GM21737 (cell line): ENCODE measurements at regions not wholly inside any gene's neighbourhood (a gene's known extent, or its start where the extent isn't known, plus 50 kb on each side); places are given as distances from the start of the nearest gene placed in this dataset.
"Not testable (repeated sequence)": the region's sequence is repeated elsewhere in the genome, so short reads cannot be mapped to it uniquely, and the experiment has no call there.

ENCODE experiments used
- ATAC-seq: cut with Tn5 transposase; IDR thresholded peaks from one replicate; pipeline ENCODE4 v1.9.1; 2021; ENCODE audit warnings: mild to moderate bottlenecking, moderate library complexity; ENCODE audit not compliant: unreplicated experiment

- ATAC-seq, result no peak
These were observed 167.1 kb upstream of the CXCL13 start for GRCh38 chr4:77438549-77438948.

GRCh38 chr4:77443941-77444340 is 161.7 kb upstream of the CXCL13 start:
- no peak for ATAC-seq

- ATAC-seq, result no peak
These were observed 159.8 kb upstream of the CXCL13 start for GRCh38 chr4:77445823-77446222.

DNA sequence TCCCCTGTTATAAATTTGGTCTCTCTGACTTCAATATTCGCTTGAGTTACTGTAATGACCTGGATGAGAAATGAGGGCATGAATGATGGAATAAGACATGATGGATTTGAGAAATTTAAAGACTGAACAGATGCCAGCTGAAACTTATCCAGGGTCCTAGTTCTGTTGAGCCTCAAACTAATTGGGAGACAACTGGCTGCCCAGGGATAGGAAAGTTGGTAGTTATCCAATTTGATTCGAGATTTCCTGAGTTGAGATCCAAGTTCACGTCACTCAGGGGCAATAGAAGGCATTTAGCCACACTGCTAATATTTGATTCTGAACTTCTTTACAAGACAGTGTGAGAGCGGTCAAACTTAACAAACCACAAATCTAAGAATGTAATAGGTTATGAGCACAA is 159.0 kb upstream of the CXCL13 start:
- ATAC-seq, result no peak

- no peak for ATAC-seq
These were observed 156.4 kb upstream of the CXCL13 start for GRCh38 chr4:77449171-77449570.

- no peak for ATAC-seq
These were observed 155.6 kb upstream of the CXCL13 start for GRCh38 chr4:77450006-77450405.

DNA sequence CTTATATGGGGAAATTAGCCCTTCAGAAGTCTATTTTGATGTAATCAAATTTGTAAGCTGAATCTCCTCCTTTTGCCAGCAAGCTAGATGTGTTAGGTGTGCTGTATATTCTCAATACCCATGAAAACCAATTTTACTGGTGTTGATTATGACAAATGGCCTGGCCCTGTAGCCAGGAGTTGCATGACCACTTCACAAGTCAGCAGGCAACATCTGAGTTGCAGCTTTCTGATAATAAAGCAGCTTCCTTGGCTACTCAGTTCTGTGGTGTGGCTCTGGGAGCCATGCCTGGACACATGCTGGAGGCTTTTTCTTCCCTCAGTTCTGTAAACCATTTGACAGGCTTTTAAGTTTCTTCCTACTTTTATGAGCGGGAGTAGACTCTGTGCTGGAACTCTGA is 154.1 kb upstream of the CXCL13 start:
- no peak for ATAC-seq

DNA sequence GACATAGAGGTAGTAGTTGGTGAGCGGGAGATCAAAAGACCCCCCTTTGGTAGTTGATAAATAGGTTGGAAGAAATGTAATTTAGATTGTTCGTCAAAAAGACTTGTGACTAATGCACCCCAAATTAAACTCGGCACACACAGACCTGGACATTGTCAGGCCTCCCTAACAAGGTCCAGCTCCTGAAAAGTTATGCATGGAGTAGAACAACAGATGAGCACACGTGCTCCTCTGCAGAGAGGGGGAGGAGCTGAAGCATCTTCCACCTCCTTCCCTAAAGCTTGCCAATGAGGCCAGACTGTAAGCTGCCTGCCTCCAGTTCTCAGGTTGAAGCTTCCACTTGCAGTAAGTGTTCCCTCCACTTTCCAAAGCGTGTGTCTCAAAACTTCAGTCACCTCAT is 153.5 kb upstream of the CXCL13 start:
- ATAC-seq, result not testable (repeated sequence)

- ATAC-seq, result no peak
These were observed 151.7 kb upstream of the CXCL13 start for GRCh38 chr4:77453911-77454310.

DNA sequence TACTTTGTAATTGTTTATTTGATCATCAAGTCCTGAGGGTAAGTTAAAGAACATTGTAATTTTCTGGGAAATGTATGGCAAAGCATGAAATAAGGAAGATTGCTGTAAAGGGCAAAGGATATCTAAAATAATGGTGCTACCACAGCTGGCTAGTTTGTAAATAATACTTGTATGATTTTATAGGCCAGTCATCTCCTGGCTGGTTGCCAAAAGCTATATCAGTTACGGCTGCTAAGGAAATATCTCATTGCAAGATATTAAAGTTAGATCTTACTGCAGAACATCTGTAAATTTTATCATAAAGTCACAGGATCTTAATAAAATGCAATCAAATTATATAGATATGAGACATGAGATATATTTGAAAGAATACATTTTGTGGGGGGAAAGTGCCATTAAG is 150.8 kb upstream of the CXCL13 start:
- no peak for ATAC-seq

- ATAC-seq, result not testable (repeated sequence)
These were observed 141.5 kb upstream of the CXCL13 start for GRCh38 chr4:77464100-77464499.

DNA sequence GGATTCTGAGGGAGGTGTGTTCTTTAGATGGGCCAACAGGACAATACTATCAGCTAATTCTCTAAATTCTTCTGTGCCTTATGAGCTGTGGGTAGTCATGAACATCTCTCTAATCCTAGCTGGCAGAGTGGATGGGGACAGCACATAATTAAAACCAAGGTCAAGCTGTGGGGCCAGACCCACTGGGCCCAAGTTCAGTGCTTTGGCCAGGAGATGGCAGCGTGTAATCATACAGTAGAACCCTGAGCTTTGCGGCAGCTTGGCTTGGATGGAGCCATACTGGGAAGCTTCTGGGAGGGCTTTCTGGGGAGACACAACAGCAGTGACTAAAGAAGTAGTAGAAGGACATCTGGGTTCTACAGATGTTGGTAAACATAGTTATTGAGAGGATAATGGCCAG is 140.3 kb upstream of the CXCL13 start:
- no peak for ATAC-seq

DNA sequence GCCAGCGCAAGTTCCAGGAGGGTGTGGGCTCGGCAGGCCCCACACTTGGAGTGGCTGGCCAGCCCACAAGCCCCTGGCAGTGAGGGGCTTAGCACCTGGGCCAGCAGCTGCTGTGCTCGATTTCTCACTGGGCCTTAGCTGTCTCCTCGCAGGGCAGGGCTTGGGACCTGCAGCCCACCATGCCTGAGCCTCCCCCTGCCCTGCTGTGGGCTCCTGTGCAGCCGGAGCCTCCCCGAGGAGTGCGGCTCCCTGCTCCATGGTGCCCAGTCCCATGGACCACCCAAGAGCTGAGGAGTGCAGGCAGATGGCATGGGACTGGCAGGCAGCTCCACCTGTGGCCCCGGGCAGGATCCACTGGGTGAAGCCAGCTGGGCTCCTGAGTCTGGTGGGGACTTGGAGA is 139.2 kb upstream of the CXCL13 start:
- no peak for ATAC-seq

- no peak for ATAC-seq
These were observed 133.7 kb upstream of the CXCL13 start for GRCh38 chr4:77471821-77472495.

DNA sequence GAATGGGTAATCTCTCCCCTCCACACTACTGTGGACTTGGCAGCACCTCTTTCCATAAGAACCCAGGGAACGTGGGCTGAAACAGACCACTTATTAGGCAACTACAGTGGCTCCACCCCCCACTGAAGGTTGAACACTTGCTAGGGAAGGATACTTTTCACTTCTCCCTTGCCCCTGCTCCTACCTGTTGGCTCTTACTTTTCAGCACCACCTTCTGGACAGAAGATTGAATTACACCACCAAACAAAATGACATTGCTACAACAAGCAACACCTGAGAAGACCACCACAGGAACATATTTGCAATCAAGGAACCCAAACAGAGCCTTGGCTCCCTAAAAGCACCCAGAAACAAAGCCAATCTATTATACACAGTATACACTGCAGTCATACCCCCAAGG is 132.1 kb upstream of the CXCL13 start:
- no peak for ATAC-seq

- no peak for ATAC-seq
These were observed 123.8 kb upstream of the CXCL13 start for GRCh38 chr4:77481856-77482255.

- no peak for ATAC-seq
These were observed 116.7 kb upstream of the CXCL13 start for GRCh38 chr4:77488882-77489281.

GRCh38 chr4:77493120-77493752 is 112.4 kb upstream of the CXCL13 start:
- no peak for ATAC-seq

DNA sequence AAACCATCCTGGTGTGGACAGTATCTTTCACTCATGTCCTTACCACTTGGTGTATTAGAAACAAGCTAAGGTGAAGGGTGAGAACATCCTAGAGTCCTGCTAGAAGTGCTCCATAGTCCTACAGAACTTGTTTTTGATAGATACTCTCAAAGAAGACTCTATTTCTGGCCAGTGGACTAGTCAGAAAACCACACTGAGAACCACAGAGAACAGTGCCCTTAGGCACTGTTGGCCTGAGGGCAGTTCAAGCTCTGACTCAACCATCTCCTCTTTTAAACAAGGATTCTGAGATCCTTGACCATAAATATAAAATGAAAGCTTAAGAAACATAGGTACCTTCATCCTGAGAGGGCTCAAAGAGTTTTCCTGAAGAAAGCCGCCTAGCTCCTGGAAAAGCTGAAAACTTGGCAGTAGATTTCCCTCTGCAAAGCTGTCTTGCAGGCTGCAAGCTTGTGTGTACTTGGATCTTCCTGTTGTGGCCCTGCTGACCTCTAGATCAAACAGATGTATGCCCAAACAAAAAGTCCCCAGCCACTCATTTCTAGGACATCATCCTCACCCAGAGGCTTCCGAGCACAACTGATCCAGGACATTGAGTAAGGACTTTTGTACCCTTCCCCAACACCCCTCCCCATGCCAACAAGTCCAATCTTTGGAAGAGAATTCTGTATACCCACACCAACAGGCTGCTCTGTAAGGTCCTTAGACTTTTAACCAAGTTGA is 111.6 kb upstream of the CXCL13 start:
- ATAC-seq, result no peak

DNA sequence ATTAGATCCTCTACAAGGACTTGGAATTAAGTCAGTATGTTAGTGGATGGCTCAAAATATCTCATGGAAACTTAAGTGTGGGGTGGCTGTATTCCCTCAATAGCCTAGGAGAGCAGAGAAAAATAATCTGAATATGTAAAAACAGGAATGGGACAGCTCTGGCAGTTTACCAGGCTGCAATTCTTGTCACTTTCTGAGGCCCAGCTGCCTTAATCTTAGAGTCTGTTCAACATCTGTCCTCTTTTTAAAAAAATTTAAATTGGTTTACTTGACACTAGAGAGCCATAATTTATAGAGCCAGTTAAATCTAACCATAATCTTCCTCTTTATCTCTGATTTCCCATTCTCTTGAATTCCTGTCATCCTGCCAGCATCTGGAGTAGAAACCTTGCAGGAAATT is 109.2 kb upstream of the CXCL13 start:
- ATAC-seq, result no peak

DNA sequence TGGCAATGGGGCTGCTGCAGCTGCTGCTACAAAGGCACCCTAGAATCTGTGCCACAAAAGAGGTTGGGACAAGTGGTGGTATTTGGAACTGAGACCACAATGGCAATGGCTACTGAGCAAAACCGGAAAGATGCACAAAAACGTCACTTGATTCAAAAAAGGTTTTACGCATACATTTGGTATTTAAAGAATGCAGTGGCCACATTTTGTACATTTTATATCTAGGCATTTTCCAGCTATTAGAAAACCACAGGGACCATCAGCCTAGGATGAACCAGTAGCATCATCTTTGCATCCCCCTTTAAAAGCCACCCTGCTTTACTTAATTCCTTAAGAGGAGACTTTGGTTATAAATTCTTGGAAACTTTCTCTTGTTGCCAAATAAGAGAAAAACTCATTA is 104.8 kb upstream of the CXCL13 start:
- no peak for ATAC-seq

DNA sequence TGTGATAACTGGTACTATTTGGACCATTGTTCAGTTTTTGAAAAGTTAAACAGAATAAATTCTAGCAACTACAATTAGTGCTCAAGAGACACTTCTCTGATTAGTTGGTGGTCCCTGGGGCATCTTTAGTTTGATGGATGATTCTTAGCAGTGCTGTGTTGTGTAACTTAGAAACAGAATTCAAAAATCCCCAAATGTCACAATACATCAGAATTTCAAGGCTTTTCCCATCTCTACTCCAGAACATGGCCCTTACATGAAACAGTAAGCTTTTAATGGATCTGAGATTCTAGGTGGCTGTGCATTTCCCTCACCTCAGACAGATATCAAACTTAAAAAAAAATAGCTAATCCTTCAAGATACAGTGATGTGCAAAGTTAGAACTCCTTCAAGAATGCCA is 104.4 kb upstream of the CXCL13 start:
- no peak for ATAC-seq
